ENCODE measurements at regions not wholly inside any gene's neighbourhood (a gene's known extent, or its start where the extent isn't known, plus 50 kb on each side); places are given as distances from the start of the nearest gene placed in this dataset.

GRCh38 chr5:103772248-103772647 lies 209.7 kb upstream of the NUDT12 start:
- TF ChIP-seq CTCF (IDR thresholded peaks at IDR 0.05) = no peak
- TF ChIP-seq POLR2A (IDR thresholded peaks at IDR 0.05) = no peak

Data from right lobe of liver (tissue), 4 donors.